HG03060 (cell line): ENCODE measurements at regions not wholly inside any gene's neighbourhood (a gene's known extent, or its start where the extent isn't known, plus 50 kb on each side); places are given as distances from the start of the nearest gene placed in this dataset.

Experiments
- ATAC-seq: cut with Tn5 transposase; IDR thresholded peaks from one replicate; pipeline ENCODE4 v1.9.1; 2021; ENCODE audit warnings: low read depth, moderate number of reproducible peaks; ENCODE audit not compliant: unreplicated experiment

GRCh38 chr5:123783421-123783820 lies 271.4 kb downstream of the CSNK1G3 start:
- ATAC-seq, result no peak

- ATAC-seq, result no peak
Observed at GRCh38 chr5:123778641-123779040, 266.7 kb downstream of the CSNK1G3 start.

GRCh38 chr5:123776761-123777160 lies 264.8 kb downstream of the CSNK1G3 start:
- ATAC-seq, result no peak

GRCh38 chr5:123771715-123772114 lies 259.7 kb downstream of the CSNK1G3 start:
- no peak for ATAC-seq

GRCh38 chr5:123763201-123763600 lies 251.2 kb downstream of the CSNK1G3 start:
- no peak for ATAC-seq

- ATAC-seq, result no peak
Observed at GRCh38 chr5:123756816-123757215, 244.8 kb downstream of the CSNK1G3 start.

- no peak for ATAC-seq
Observed at GRCh38 chr5:123756318-123756665, 244.3 kb downstream of the CSNK1G3 start.

GRCh38 chr5:123755653-123756317 lies 243.8 kb downstream of the CSNK1G3 start:
- no peak for ATAC-seq

GRCh38 chr5:123754908-123755307 lies 242.9 kb downstream of the CSNK1G3 start:
- ATAC-seq, result no peak

- no peak for ATAC-seq
Observed at GRCh38 chr5:123753937-123754891, 242.2 kb downstream of the CSNK1G3 start.

GRCh38 chr5:123753180-123753936 lies 241.4 kb downstream of the CSNK1G3 start:
- no peak for ATAC-seq

- ATAC-seq, result no peak
Observed at GRCh38 chr5:123752552-123753179, 240.7 kb downstream of the CSNK1G3 start.

GRCh38 chr5:123751670-123752069 lies 239.7 kb downstream of the CSNK1G3 start:
- no peak for ATAC-seq

- ATAC-seq, result no peak
Observed at GRCh38 chr5:123748239-123748638, 236.3 kb downstream of the CSNK1G3 start.

GRCh38 chr5:123746683-123747360 lies 234.8 kb downstream of the CSNK1G3 start:
- no peak for ATAC-seq

- no peak for ATAC-seq
Observed at GRCh38 chr5:123743990-123744583, 232.1 kb downstream of the CSNK1G3 start.

- ATAC-seq, result no peak
Observed at GRCh38 chr5:123735384-123735783, 223.4 kb downstream of the CSNK1G3 start.

- ATAC-seq, result no peak
Observed at GRCh38 chr5:123732257-123732656, 220.3 kb downstream of the CSNK1G3 start.

GRCh38 chr5:123722451-123722850 lies 210.5 kb downstream of the CSNK1G3 start:
- no peak for ATAC-seq
